Activated CD8-positive, alpha-beta memory T cell treated with anti-CD3 and anti-CD28 coated beads for 36 hours (primary cell): ENCODE measurements at regions not wholly inside any gene's neighbourhood (a gene's known extent, or its start where the extent isn't known, plus 50 kb on each side); places are given as distances from the start of the nearest gene placed in this dataset.
"Not testable (repeated sequence)": the region's sequence is repeated elsewhere in the genome, so short reads cannot be mapped to it uniquely, and the experiment has no call there.

ENCODE experiments used
- CTCF ChIA-PET: fragments of 350-600 bp; sonication (Branson Sonifier 250); formaldehyde crosslinking; loops from one replicate; lab custom pipeline; 2021; ENCODE audit warnings: antibody characterized with exemption; lab: Charles Lee
- POLR2A ChIA-PET: fragments of 350-600 bp; sonication (Branson Sonifier 250); formaldehyde crosslinking; loops from one replicate; lab custom pipeline; 2021; ENCODE audit warnings: antibody characterized with exemption; lab: Charles Lee

- POLR2A ChIA-PET = not testable (repeated sequence)
These were observed 76.5 kb upstream of the PZP start for GRCh38 chr12:9284724-9285123.

GRCh38 chr12:9284197-9284596 is 76.0 kb upstream of the PZP start:
- POLR2A ChIA-PET, CTCF ChIA-PET: not testable (repeated sequence)

More at GRCh38 chr12:9284724-9285123, 76.5 kb upstream of the PZP start:
- CTCF ChIA-PET = not testable (repeated sequence)

GRCh38 chr12:9283346-9284095 is 75.3 kb upstream of the PZP start:
- CTCF ChIA-PET, POLR2A ChIA-PET: not testable (repeated sequence)

GRCh38 chr12:9276990-9277389 is 68.8 kb upstream of the PZP start:
- ChIA-PET POLR2A (no interaction called here), CTCF (no interaction called here)

- CTCF ChIA-PET = no interaction called here
- POLR2A ChIA-PET = no interaction called here
These were observed 65.1 kb upstream of the PZP start for GRCh38 chr12:9273276-9273675.

- CTCF ChIA-PET = no interaction called here
- POLR2A ChIA-PET = interaction anchor here (0.6 kb wide), 1 partner anchor 431 kb away, joined by 3 read pairs; no protein-coding TSS in a partner anchor
These were observed 63.7 kb upstream of the PZP start for GRCh38 chr12:9271875-9272274.

GRCh38 chr12:9264546-9264945 is 56.4 kb upstream of the PZP start:
- ChIA-PET POLR2A (no interaction called here), CTCF (no interaction called here)

- ChIA-PET CTCF (no interaction called here), POLR2A (no interaction called here)
These were observed 52.7 kb upstream of the PZP start for GRCh38 chr12:9260931-9261330.

- CTCF ChIA-PET = no interaction called here
- POLR2A ChIA-PET = no interaction called here
These were observed 50.5 kb upstream of the PZP start for GRCh38 chr12:9258676-9259075.
